ENCODE measurements at regions not wholly inside any gene's neighbourhood (a gene's known extent, or its start where the extent isn't known, plus 50 kb on each side); places are given as distances from the start of the nearest gene placed in this dataset.
"Not testable (repeated sequence)": the region's sequence is repeated elsewhere in the genome, so short reads cannot be mapped to it uniquely, and the experiment has no call there.

DNA sequence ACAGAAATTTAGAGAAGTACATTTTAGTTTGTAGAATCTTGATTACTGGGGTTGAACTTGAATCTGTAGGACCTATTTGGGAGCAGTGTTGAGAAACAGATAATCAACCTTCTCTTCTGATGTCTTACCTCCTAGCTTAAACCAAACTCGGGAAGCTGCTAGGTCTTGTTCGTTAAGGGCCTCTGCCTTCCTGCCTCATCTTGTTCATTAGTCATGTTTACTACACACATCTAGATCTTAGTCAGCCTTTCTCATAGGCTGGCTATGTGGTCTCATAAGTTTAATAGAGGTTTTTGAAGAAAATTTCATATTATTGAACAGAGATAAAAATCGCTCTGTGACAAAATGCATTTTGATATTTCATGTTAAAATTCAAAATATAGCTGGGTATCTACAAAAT lies 331.0 kb upstream of the EDIL3 start:
- Histone ChIP-seq H3K4me1 (no peaks in the 10 kb centered on the region), H3K4me3 (no peak overlapping the region), H3K36me3 (no peaks in the 10 kb centered on the region), H3K27me3 (no peaks in the 10 kb centered on the region), H3K27ac (no peak overlapping the region), H3K9me3 (no peaks in the 10 kb centered on the region)
- no peak for DNase-seq (ENCODE audit: extremely low spot score in 2 of 2)
- TF ChIP-seq POLR2A (IDR thresholded peaks at IDR 0.05), result no peak
- TF ChIP-seq, protein P1, sequence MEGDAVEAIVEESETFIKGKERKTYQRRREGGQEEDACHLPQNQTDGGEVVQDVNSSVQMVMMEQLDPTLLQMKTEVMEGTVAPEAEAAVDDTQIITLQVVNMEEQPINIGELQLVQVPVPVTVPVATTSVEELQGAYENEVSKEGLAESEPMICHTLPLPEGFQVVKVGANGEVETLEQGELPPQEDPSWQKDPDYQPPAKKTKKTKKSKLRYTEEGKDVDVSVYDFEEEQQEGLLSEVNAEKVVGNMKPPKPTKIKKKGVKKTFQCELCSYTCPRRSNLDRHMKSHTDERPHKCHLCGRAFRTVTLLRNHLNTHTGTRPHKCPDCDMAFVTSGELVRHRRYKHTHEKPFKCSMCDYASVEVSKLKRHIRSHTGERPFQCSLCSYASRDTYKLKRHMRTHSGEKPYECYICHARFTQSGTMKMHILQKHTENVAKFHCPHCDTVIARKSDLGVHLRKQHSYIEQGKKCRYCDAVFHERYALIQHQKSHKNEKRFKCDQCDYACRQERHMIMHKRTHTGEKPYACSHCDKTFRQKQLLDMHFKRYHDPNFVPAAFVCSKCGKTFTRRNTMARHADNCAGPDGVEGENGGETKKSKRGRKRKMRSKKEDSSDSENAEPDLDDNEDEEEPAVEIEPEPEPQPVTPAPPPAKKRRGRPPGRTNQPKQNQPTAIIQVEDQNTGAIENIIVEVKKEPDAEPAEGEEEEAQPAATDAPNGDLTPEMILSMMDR (IDR thresholded peaks at IDR 0.05), result no peak
- TF ChIP-seq POLR2AphosphoS5 (IDR thresholded peaks at IDR 0.05; ENCODE audit: insufficient read depth in 1 of 2, low read depth in 1 of 2), result no peak
- intact Hi-C loops (cut with DNase I), result no loop called here

DNA sequence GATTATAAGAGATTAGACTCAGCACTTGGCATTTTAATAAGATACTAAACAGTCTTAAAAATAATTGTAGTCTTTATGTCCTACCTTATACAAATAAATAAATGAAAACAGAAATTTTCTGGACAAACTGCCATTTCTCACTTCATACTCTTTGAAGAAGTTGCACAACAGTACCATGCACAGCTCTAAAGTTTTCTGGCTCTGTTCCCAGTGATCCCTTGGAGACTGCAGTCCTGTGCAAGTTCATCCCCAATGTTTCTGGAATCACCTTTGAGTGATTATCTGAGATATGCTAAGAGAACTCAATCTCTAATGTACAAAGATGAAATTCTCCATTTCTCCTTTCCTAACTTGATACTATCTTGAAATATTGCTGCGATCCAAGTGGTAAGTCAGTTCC lies 330.4 kb upstream of the EDIL3 start:
- Histone ChIP-seq H3K27ac (no peak overlapping the region), H3K27me3 (no peaks in the 10 kb centered on the region), H3K4me1 (no peaks in the 10 kb centered on the region), H3K9me3 (no peaks in the 10 kb centered on the region), H3K36me3 (no peaks in the 10 kb centered on the region), H3K4me3 (no peak overlapping the region)
- no peak for DNase-seq (ENCODE audit: extremely low spot score in 2 of 2)
- TF ChIP-seq, protein P1 (IDR thresholded peaks at IDR 0.05), result no peak
- TF ChIP-seq POLR2AphosphoS5 (IDR thresholded peaks at IDR 0.05; ENCODE audit: insufficient read depth in 1 of 2, low read depth in 1 of 2), result no peak
- TF ChIP-seq POLR2A (IDR thresholded peaks at IDR 0.05), result no peak
- intact Hi-C loops (cut with DNase I), result no loop called here

DNA sequence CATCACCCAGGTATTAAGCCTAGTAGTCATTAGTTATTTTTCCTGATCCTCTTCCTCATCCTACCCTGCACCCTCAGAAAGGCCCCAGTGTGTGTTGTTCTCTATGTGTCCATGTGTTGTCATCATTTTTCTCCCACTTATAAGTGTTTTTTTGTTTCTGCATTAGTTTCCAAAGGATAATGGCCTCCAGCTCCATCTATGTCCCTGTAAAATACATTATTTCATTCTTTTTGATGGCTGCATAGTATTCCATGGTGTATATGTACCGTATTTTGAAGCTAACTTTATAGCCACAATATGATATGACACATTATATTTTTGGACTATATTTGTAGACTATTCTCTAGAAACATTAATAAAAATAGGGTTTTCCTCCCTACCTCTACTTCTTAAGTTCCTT lies 324.4 kb upstream of the EDIL3 start:
- Histone ChIP-seq H3K4me3 (no peak overlapping the region), H3K4me1 (no peaks in the 10 kb centered on the region), H3K27me3 (no peaks in the 10 kb centered on the region), H3K9me3 (no peaks in the 10 kb centered on the region), H3K27ac (no peak overlapping the region), H3K36me3 (no peaks in the 10 kb centered on the region)
- intact Hi-C loops (cut with DNase I), result no loop called here
- no peak for DNase-seq (ENCODE audit: extremely low spot score in 2 of 2)
- TF ChIP-seq POLR2AphosphoS5 (IDR thresholded peaks at IDR 0.05; ENCODE audit: insufficient read depth in 1 of 2, low read depth in 1 of 2) (no peak), POLR2A (IDR thresholded peaks at IDR 0.05) (no peak)
- TF ChIP-seq, protein P1 (IDR thresholded peaks at IDR 0.05), result no peak

DNA sequence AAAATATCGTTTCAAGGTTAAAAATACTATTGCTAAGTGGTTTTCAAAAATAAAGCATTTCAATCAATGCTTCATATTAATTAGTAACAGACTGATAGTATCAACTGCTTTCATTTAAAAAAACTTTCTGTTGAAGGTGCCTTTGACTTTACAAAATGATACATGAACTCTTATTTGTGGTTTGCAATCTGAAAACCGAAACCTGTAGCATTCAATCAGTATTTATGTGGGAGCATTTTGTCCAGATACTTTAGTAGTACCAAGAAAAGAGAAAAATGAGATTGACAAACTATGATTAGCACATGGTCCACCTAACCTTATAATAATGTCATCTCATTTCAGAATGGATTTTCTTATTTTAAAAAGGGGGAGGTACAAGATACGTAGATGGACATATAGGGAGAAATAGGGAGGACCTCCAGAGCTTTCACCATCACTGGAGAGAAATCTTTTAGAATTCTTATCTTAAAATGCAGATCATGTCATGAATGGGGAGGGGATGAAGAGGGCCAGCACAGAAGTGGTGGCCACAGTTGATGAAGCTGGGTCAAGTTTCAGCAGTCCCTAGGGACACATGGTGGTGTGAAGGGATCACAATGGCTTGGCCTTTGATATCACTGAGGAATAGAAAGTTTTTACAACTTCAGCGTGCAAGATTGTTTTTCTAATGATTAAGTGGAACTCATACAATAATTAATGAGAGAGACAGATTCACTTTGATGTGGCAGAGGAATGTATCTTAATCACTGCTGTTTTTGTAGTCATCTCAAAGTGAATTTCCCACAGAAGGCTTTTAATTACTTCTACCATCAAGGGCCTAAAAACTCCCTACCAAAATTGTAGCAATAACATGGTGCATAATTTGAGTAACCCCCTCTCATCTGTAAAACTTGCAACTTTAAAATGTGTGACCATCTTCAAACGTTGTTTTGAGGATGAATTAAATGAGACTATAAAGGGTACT lies 322.3 kb upstream of the EDIL3 start:
- Histone ChIP-seq H3K36me3 (no peaks in the 10 kb centered on the region), H3K27ac (no peak overlapping the region), H3K27me3 (no peaks in the 10 kb centered on the region), H3K4me1 (no peaks in the 10 kb centered on the region), H3K4me3 (no peak overlapping the region), H3K9me3 (no peaks in the 10 kb centered on the region)
- intact Hi-C loops (cut with DNase I), result no loop called here
- no peak for DNase-seq (ENCODE audit: extremely low spot score in 2 of 2)
- TF ChIP-seq, protein P1 (IDR thresholded peaks at IDR 0.05), result no peak
- TF ChIP-seq POLR2AphosphoS5 (IDR thresholded peaks at IDR 0.05; ENCODE audit: insufficient read depth in 1 of 2, low read depth in 1 of 2), result no peak
- no peak for TF ChIP-seq POLR2A (IDR thresholded peaks at IDR 0.05)

DNA sequence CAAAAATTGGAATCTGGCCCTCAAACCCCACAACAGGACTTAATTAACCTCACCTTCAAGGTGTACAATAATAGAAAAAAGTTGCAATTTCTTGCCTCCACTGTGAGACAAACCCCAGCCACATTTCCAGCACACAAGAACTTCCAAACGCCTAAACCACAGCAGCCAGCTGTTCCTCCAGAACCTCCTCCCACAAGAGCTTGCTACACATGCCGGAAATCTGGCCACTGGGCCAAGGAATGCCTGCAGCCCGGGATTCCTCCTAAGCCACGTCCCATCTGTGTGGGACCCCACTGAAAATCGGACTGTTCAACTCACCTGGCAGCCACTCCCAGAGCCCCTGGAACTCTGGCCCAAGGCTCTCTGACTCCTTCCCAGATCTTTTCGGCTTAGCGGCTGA lies 315.9 kb upstream of the EDIL3 start:
- H3K27me3 ChIP-seq, H3K36me3 ChIP-seq: not testable (repeated sequence)

More for the DNA sequence above, 315.9 kb upstream of the EDIL3 start:
- H3K9me3 ChIP-seq; intact Hi-C loops (cut with DNase I); DNase-seq (ENCODE audit: extremely low spot score in 2 of 2); H3K27ac ChIP-seq; H3K4me3 ChIP-seq; H3K4me1 ChIP-seq: not testable (repeated sequence)
